AG04449 (cell line): ENCODE measurements at regions not wholly inside any gene's neighbourhood (a gene's known extent, or its start where the extent isn't known, plus 50 kb on each side); places are given as distances from the start of the nearest gene placed in this dataset.
A peak's percentile ranks its signal among the peaks of the same experiment; 100 is the strongest.
"Not testable (repeated sequence)": the region's sequence is repeated elsewhere in the genome, so short reads cannot be mapped to it uniquely, and the experiment has no call there.

Experiments used
- CTCF ChIA-PET: fragments of 350-600 bp; formaldehyde crosslinking; extraction: SDS; loops from one replicate; lab custom pipeline; 2021; ENCODE audit warnings: antibody characterized with exemption; lab: Yijun Ruan, JAX
- POLR2A ChIA-PET: fragments of 400-600, 350-600 bp; formaldehyde crosslinking; extraction: SDS; loops from one replicate; lab custom pipeline; 2020; ENCODE audit warnings: antibody characterized with exemption, inconsistent platforms; lab: Yijun Ruan, JAX
- DNase-seq: peaks from one replicate; pipeline ENCODE4 v3.0.0-alpha.2; 2010; ENCODE audit warnings: low read depth, low spot score
- H3K4me3 ChIP-seq: 2 replicates; pipeline ENCODE4 v1.5.1; 2011; ENCODE audit warnings: low read depth, mild to moderate bottlenecking, control low read depth, low read length
- TF ChIP-seq, protein P1 (sequence below): IDR thresholded peaks from one replicate; pipeline ENCODE4 v1.5.1; 2011; ENCODE audit warnings: mild to moderate bottlenecking, moderate library complexity, low read length, control low read depth, inconsistent platforms; ENCODE audit not compliant: insufficient read depth; ENCODE audit errors: missing control alignments

GRCh38 chr2:42977270-42978174, 185.1 kb upstream of the HAAO start:
- ChIA-PET POLR2A (no interaction called here), CTCF (interaction anchor here (1.0 to 13.2 kb wide), 8 partner anchors 7 to 599 kb away, joined by 3 to 248 read pairs (median 7); partner anchors contain the start of gene ZFP36L2)
- H3K4me3 ChIP-seq: no peak overlapping the region
- DNase-seq: no peak
- TF ChIP-seq, protein P1, sequence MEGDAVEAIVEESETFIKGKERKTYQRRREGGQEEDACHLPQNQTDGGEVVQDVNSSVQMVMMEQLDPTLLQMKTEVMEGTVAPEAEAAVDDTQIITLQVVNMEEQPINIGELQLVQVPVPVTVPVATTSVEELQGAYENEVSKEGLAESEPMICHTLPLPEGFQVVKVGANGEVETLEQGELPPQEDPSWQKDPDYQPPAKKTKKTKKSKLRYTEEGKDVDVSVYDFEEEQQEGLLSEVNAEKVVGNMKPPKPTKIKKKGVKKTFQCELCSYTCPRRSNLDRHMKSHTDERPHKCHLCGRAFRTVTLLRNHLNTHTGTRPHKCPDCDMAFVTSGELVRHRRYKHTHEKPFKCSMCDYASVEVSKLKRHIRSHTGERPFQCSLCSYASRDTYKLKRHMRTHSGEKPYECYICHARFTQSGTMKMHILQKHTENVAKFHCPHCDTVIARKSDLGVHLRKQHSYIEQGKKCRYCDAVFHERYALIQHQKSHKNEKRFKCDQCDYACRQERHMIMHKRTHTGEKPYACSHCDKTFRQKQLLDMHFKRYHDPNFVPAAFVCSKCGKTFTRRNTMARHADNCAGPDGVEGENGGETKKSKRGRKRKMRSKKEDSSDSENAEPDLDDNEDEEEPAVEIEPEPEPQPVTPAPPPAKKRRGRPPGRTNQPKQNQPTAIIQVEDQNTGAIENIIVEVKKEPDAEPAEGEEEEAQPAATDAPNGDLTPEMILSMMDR: no peak

DNA sequence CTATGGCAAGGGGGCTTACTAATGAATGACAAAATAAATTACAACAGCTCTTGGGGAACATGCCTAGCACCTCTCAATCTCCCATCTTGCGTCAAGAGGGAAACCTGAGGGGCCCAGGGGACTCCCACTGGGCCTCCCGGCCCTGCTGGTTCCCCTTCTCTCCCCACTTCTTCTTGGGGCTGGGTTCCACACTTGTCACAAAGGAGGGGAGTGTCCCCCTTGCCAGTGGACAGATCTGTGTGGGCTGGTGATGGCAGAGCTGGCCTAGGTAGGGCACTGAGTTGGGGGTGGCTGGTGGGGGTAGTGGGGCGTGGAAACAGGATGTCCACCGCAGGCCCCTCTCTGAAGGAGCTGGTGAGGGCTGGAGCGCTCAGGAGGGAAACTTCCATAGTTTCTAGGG, 184.0 kb upstream of the HAAO start:
- POLR2A ChIA-PET: interaction anchor here (2.5 kb wide), 1 partner anchor 251 kb away, joined by 12 read pairs; the partner anchor contains the start of gene ZFP36L2
- CTCF ChIA-PET: interaction anchor here (0.7 to 13.2 kb wide), 15 partner anchors 7 to 601 kb away, joined by 3 to 248 read pairs (median 4); partner anchors contain the start of gene ZFP36L2
- TF ChIP-seq, protein P1: no peak
- H3K4me3 ChIP-seq: no peak overlapping the region
- no peak for DNase-seq

- no peak for DNase-seq
- ChIA-PET POLR2A (interaction anchor here (1.2 to 2.5 kb wide), 2 partner anchors 246 to 252 kb away, joined by 9 to 12 read pairs; partner anchors contain the start of gene ZFP36L2), CTCF (interaction anchor here (0.6 to 13.2 kb wide), 38 partner anchors 10 to 602 kb away, joined by 3 to 248 read pairs (median 4); partner anchors contain the start of gene ZFP36L2)
- H3K4me3 ChIP-seq: peak overlapping the region; percentile 48
- TF ChIP-seq, protein P1: peak; percentile 99
These were observed 182.6 kb upstream of the HAAO start for GRCh38 chr2:42974721-42975717.

GRCh38 chr2:42974169-42974720, 181.9 kb upstream of the HAAO start:
- POLR2A ChIA-PET: interaction anchor here (0.8 to 2.5 kb wide), 4 partner anchors 73 to 253 kb away, joined by 3 to 12 read pairs (median 7); partner anchors contain the start of gene ZFP36L2
- no peak overlapping the region for H3K4me3 ChIP-seq
- no peak for DNase-seq
- TF ChIP-seq, protein P1: no peak
- CTCF ChIA-PET: interaction anchor here (0.6 to 13.2 kb wide), 33 partner anchors 10 to 567 kb away, joined by 3 to 248 read pairs (median 4); partner anchors contain the start of gene ZFP36L2

GRCh38 chr2:42973726-42974125, 181.3 kb upstream of the HAAO start:
- ChIA-PET CTCF (interaction anchor here (0.9 to 13.2 kb wide), 17 partner anchors 9 to 568 kb away, joined by 3 to 248 read pairs (median 5); partner anchors contain the start of gene ZFP36L2), POLR2A (interaction anchor here (0.8 to 2.5 kb wide), 3 partner anchors 73 to 253 kb away, joined by 3 to 12 read pairs (median 5); partner anchors contain the start of gene ZFP36L2)
- TF ChIP-seq, protein P1: no peak
- H3K4me3 ChIP-seq: no peak overlapping the region
- no peak for DNase-seq

- DNase-seq, H3K4me3 ChIP-seq: not testable (repeated sequence)
- ChIA-PET CTCF (interaction anchor here (1.4 to 13.2 kb wide), 9 partner anchors 9 to 568 kb away, joined by 4 to 248 read pairs (median 17); partner anchors contain the start of gene ZFP36L2), POLR2A (interaction anchor here (1.5 kb wide), 1 partner anchor 251 kb away, joined by 5 read pairs; no protein-coding TSS in a partner anchor)
These were observed 180.6 kb upstream of the HAAO start for GRCh38 chr2:42972933-42973516.
